Endothelial cell of umbilical vein (primary cell): ENCODE measurements at regions not wholly inside any gene's neighbourhood (a gene's known extent, or its start where the extent isn't known, plus 50 kb on each side); places are given as distances from the start of the nearest gene placed in this dataset.

Experiments
- BruUV-seq: library from RNA; stranded (reverse); fragments of 400-500 nt; replicated peaks from 2 replicates; lab custom pipeline; 2021; lab: Mats Ljungman, UMichigan
- CTCF ChIA-PET: fragments of 300-600, 350-600 bp; sonication (Branson Sonifier 250); formaldehyde crosslinking; loops from one replicate; lab custom pipeline; 2021; ENCODE audit warnings: antibody characterized with exemption, inconsistent platforms; lab: Charles Lee
- POLR2A ChIA-PET: fragments of 300-600, 350-600 bp; sonication (Branson Sonifier 250); formaldehyde crosslinking; loops from one replicate; lab custom pipeline; 2021; ENCODE audit warnings: antibody characterized with exemption, inconsistent platforms; lab: Charles Lee
- DNase-seq: peaks from one replicate; pipeline ENCODE4 v3.0.0-alpha.2; 2011; ENCODE audit warnings: low read depth, low spot score
- FAIRE-seq: peaks from 2 replicates; lab custom pipeline; 2011; peaks lifted over from hg19 to GRCh38; lab: Jason Lieb, UNC
- H2AFZ ChIP-seq: 2 replicates; pipeline ENCODE4 v1.6.0; 2012; ENCODE audit warnings: low read depth, low read length, control low read depth, inconsistent platforms
- H3K27ac ChIP-seq: 2 replicates; pipeline ENCODE4 v1.5.1; 2011; ENCODE audit warnings: low read depth, mild to moderate bottlenecking, control low read depth, low read length, moderate library complexity; ENCODE audit not compliant: insufficient read depth
- H3K27me3 ChIP-seq, 2 experiments: 2 replicates each; pipeline versions ENCODE4 v1.6.0 to v1.6.1; 2011; ENCODE audit warnings: low read length in 2 of 2, mixed read lengths in 1 of 2; ENCODE audit not compliant: control insufficient read depth in 2 of 2, insufficient read depth in 2 of 2
- H3K36me3 ChIP-seq, 2 experiments: 2 replicates in 1 of 2; 3 replicates in 1 of 2; pipeline ENCODE4 v1.5.1; 2011; ENCODE audit warnings: low read length in 2 of 2, mild to moderate bottlenecking in 1 of 2, moderate library complexity in 1 of 2; ENCODE audit not compliant: control insufficient read depth in 2 of 2, insufficient read depth in 2 of 2; ENCODE audit errors: extremely low read depth in 1 of 2
- H3K4me1 ChIP-seq: 3 replicates; pipeline ENCODE4 v1.5.1; 2011; ENCODE audit warnings: mild to moderate bottlenecking, low read length; ENCODE audit not compliant: control insufficient read depth, insufficient read depth; ENCODE audit errors: extremely low read depth
- H3K4me2 ChIP-seq: 2 replicates; pipeline ENCODE4 v1.6.1; 2011; ENCODE audit warnings: low read length, control low read depth, mixed read lengths; ENCODE audit not compliant: insufficient read depth
- H3K4me3 ChIP-seq, 3 experiments: fragments of 200-600 bp in 1 of 3; sonication (generic), shearing (Covaris generic) in 1 of 3; replicated peaks in 1 of 3; 2 replicates each; pipeline ENCODE4 v1.5.1; 2011 to 2016; ENCODE audit warnings: control low read depth in 3 of 3, low read length in 3 of 3, mild to moderate bottlenecking in 2 of 3, inconsistent platforms in 1 of 3, low read depth in 1 of 3, moderate library complexity in 1 of 3; ENCODE audit not compliant: insufficient read depth in 1 of 3
- H3K79me2 ChIP-seq: 2 replicates; pipeline ENCODE4 v1.6.0; 2012; ENCODE audit warnings: low read length, inconsistent platforms; ENCODE audit not compliant: control insufficient read depth, insufficient read depth
- H3K9ac ChIP-seq: replicated peaks from 2 replicates; pipeline ENCODE3; 2011; ENCODE audit warnings: low read length, control low read depth; ENCODE audit not compliant: insufficient read depth; ENCODE audit errors: extremely low read depth
- H3K9me1 ChIP-seq: replicated peaks from 3 replicates; pipeline ENCODE4 v1.6.0; 2011; ENCODE audit warnings: mild to moderate bottlenecking, low read length; ENCODE audit not compliant: control insufficient read depth, insufficient read depth; ENCODE audit errors: extremely low read depth
- H3K9me3 ChIP-seq: replicated peaks from 2 replicates; pipeline ENCODE4 v1.5.1; 2012; ENCODE audit warnings: low read length, inconsistent platforms; ENCODE audit not compliant: control insufficient read depth, insufficient read depth
- H4K20me1 ChIP-seq: replicated peaks from 2 replicates; pipeline ENCODE3; 2011; ENCODE audit warnings: mild to moderate bottlenecking, low read length; ENCODE audit not compliant: control insufficient read depth, insufficient read depth; ENCODE audit errors: extremely low read depth
- EZH2 ChIP-seq: IDR thresholded peaks from 2 replicates; pipeline ENCODE4 v1.6.1; 2012; ENCODE audit warnings: borderline replicate concordance, low read depth, mild to moderate bottlenecking, moderate library complexity, low read length, inconsistent platforms; ENCODE audit not compliant: severe bottlenecking
- FOS ChIP-seq: IDR thresholded peaks from 2 replicates; pipeline ENCODE4 v1.6.1; 2011; ENCODE audit warnings: mild to moderate bottlenecking, low read length, moderate library complexity, borderline replicate concordance; ENCODE audit not compliant: insufficient read depth
- GATA2 ChIP-seq: IDR thresholded peaks from 2 replicates; pipeline ENCODE4 v1.7.0; 2011; ENCODE audit warnings: low read depth, mild to moderate bottlenecking, moderate library complexity, mixed read lengths, low read length; ENCODE audit not compliant: insufficient read length, insufficient read depth
- JUN ChIP-seq: IDR thresholded peaks from 2 replicates; pipeline ENCODE4 v1.6.1; 2011; ENCODE audit warnings: borderline replicate concordance, low read depth; ENCODE audit not compliant: insufficient read length, insufficient read depth
- MAX ChIP-seq: IDR thresholded peaks from 2 replicates; pipeline ENCODE4 v1.6.1; 2011; ENCODE audit not compliant: insufficient read depth, insufficient read length
- MYC ChIP-seq: IDR thresholded peaks from one replicate; pipeline ENCODE4 v1.6.1; 2011; ENCODE audit warnings: mild to moderate bottlenecking, low read depth, low read length
- POLR2A ChIP-seq: IDR thresholded peaks from 2 replicates; pipeline ENCODE4 v1.6.1; 2012; ENCODE audit warnings: low read depth, mild to moderate bottlenecking, control low read depth, low read length
- dilution Hi-C: fragments of 300-500 bp; cut with MboI; formaldehyde crosslinking; loops from one replicate; pipeline ENCODE4 v1.15.0; 2019; ENCODE audit warnings: low sequenced_read_pairs; ENCODE audit not compliant: extremely low pct_ligation_motif_present
- intact Hi-C: fragments of 100-400 bp; cut with micrococcal nuclease; formaldehyde crosslinking; loops from one replicate; pipeline ENCODE4 v1.10.0; 2022
- TF ChIP-seq, protein P1 (sequence below), 2 donors: IDR thresholded peaks; 1 replicate in 1 of 2; 2 replicates in 1 of 2; pipeline ENCODE4 v1.5.1; 2011; ENCODE audit warnings: low read length in 2 of 2, mild to moderate bottlenecking in 2 of 2, moderate library complexity in 2 of 2, control low read depth in 1 of 2, inconsistent platforms in 1 of 2, low read depth in 1 of 2; ENCODE audit not compliant: insufficient read depth in 1 of 2; ENCODE audit errors: extremely low read depth in 1 of 2

- Histone ChIP-seq H3K79me2 (no peaks in the 10 kb centered on the region), H3K4me1 (no peaks in the 10 kb centered on the region), H4K20me1 (no peaks in the 10 kb centered on the region), H3K9me3 (no peaks in the 10 kb centered on the region), H3K9me1 (no peaks in the 10 kb centered on the region), H3K4me2 (no peak overlapping the region), H2AFZ (no peak overlapping the region), H3K36me3 (no peaks in the 10 kb centered on the region), H3K4me3 (no peak overlapping the region), H3K9ac (no peak overlapping the region), H3K27me3 (no peaks in the 10 kb centered on the region), H3K27ac (no peak overlapping the region)
- DNase-seq (no peak), FAIRE-seq (no peak)
- CTCF ChIA-PET = no interaction called here
- POLR2A ChIA-PET = no interaction called here
- dilution Hi-C loops = no loop called here
- intact Hi-C loops = no loop called here
- BruUV-seq = no TSS peak
- TF ChIP-seq MYC (no peak), GATA2 (no peak), FOS (no peak), POLR2A (no peak), JUN (no peak), EZH2 (no peak), MAX (no peak)
- TF ChIP-seq, protein P1, sequence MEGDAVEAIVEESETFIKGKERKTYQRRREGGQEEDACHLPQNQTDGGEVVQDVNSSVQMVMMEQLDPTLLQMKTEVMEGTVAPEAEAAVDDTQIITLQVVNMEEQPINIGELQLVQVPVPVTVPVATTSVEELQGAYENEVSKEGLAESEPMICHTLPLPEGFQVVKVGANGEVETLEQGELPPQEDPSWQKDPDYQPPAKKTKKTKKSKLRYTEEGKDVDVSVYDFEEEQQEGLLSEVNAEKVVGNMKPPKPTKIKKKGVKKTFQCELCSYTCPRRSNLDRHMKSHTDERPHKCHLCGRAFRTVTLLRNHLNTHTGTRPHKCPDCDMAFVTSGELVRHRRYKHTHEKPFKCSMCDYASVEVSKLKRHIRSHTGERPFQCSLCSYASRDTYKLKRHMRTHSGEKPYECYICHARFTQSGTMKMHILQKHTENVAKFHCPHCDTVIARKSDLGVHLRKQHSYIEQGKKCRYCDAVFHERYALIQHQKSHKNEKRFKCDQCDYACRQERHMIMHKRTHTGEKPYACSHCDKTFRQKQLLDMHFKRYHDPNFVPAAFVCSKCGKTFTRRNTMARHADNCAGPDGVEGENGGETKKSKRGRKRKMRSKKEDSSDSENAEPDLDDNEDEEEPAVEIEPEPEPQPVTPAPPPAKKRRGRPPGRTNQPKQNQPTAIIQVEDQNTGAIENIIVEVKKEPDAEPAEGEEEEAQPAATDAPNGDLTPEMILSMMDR (IDR thresholded peaks at IDR 0.05; ENCODE audit: extremely low read depth in 1 of 2, insufficient read depth in 1 of 2, low read depth in 1 of 2, low read length in 2 of 2) = no peak
Measured at GRCh38 chr20:41981746-41982145, 363.6 kb upstream of the CHD6 start.
